H1 (cell line): ENCODE measurements at regions not wholly inside any gene's neighbourhood (a gene's known extent, or its start where the extent isn't known, plus 50 kb on each side); places are given as distances from the start of the nearest gene placed in this dataset.

Experiments
- CTCF ChIA-PET: fragments of 300-600 bp; sonication (Branson Sonifier 250); formaldehyde crosslinking; loops from one replicate; lab custom pipeline; 2021; ENCODE audit not compliant: partially characterized antibody; lab: Charles Lee
- POLR2A ChIA-PET: fragments of 300-600 bp; sonication (Branson Sonifier 250); formaldehyde crosslinking; loops from one replicate; lab custom pipeline; 2021; ENCODE audit warnings: inconsistent platforms; ENCODE audit not compliant: partially characterized antibody; lab: Charles Lee
- DNase-seq, 2 experiments: peaks; one replicate each; pipeline versions ENCODE4 v3.0.0 to v3.0.0-alpha.2; 2010 to 2022; ENCODE audit warnings: low spot score in 2 of 2, low read depth in 1 of 2, mixed read lengths in 1 of 2
- FAIRE-seq: peaks from 2 replicates; lab custom pipeline; 2011; peaks lifted over from hg19 to GRCh38; lab: Jason Lieb, UNC
- H2AFZ ChIP-seq: 2 replicates; pipeline ENCODE4 v1.8.1; 2012; ENCODE audit warnings: low read length, inconsistent platforms
- H2AK5ac ChIP-seq: 2 replicates; pipeline ENCODE4 v1.6.1; 2013; ENCODE audit warnings: low read depth, low read length
- H2BK120ac ChIP-seq: replicated peaks from 2 replicates; pipeline ENCODE3; 2013; ENCODE audit warnings: low read depth, low read length, inconsistent platforms
- H2BK12ac ChIP-seq: 2 replicates; pipeline ENCODE4 v1.6.1; 2013; ENCODE audit warnings: low read depth, low read length
- H2BK15ac ChIP-seq: 2 replicates; pipeline ENCODE4 v1.6.1; 2013; ENCODE audit warnings: low read length
- H2BK20ac ChIP-seq: 2 replicates; pipeline ENCODE4 v1.6.1; 2013; ENCODE audit warnings: low read length
- H2BK5ac ChIP-seq: 2 replicates; pipeline ENCODE4 v1.6.1; 2013; ENCODE audit warnings: low read depth, low read length
- H3K14ac ChIP-seq: 2 replicates; pipeline ENCODE4 v1.6.1; 2013; ENCODE audit warnings: inconsistent platforms; ENCODE audit not compliant: insufficient read length
- H3K18ac ChIP-seq: 2 replicates; pipeline ENCODE4 v1.6.1; 2013; ENCODE audit warnings: low read length; ENCODE audit errors: extremely low read depth
- H3K23ac ChIP-seq: 2 replicates; pipeline ENCODE4 v1.6.1; 2013; ENCODE audit warnings: inconsistent platforms; ENCODE audit not compliant: insufficient read length
- H3K23me2 ChIP-seq: 2 replicates; pipeline ENCODE4 v1.6.1; 2013; ENCODE audit warnings: low read depth, low read length
- H3K27ac ChIP-seq: 2 replicates; pipeline ENCODE4 v1.6.1; 2011; ENCODE audit warnings: low read depth, low read length, inconsistent platforms
- H3K27me3 ChIP-seq, 4 experiments: replicated peaks in 1 of 4; 1 replicate in 1 of 4; 2 replicates in 3 of 4; pipeline versions ENCODE4 v1.6.1 to v1.8.1; 2011 to 2013; ENCODE audit warnings: low read length in 3 of 4, mild to moderate bottlenecking in 3 of 4, inconsistent platforms in 2 of 4, mixed read lengths in 2 of 4, moderate library complexity in 1 of 4; ENCODE audit not compliant: control insufficient read depth in 3 of 4, insufficient read depth in 3 of 4; ENCODE audit errors: extremely low read depth in 1 of 4
- H3K36me3 ChIP-seq, 4 experiments: 2 replicates each; pipeline versions ENCODE4 v1.6.1 to v1.8.1; 2011 to 2013; ENCODE audit warnings: mild to moderate bottlenecking in 4 of 4, low read length in 3 of 4, moderate library complexity in 2 of 4, control low read depth in 1 of 4, inconsistent platforms in 1 of 4; ENCODE audit not compliant: insufficient read depth in 4 of 4, control insufficient read depth in 2 of 4
- H3K4ac ChIP-seq: replicated peaks from 2 replicates; pipeline ENCODE3; 2013; ENCODE audit warnings: low read length, low read depth, mixed read lengths, inconsistent platforms; ENCODE audit not compliant: insufficient read length
- H3K4me1 ChIP-seq, 4 experiments: replicated peaks in 1 of 4; 1 replicate in 1 of 4; 2 replicates in 3 of 4; pipeline versions ENCODE4 v1.6.1 to v1.8.1; 2011 to 2013; ENCODE audit warnings: low read length in 3 of 4, inconsistent platforms in 2 of 4, mixed read lengths in 1 of 4; ENCODE audit not compliant: insufficient read depth in 4 of 4, control insufficient read depth in 3 of 4
- H3K4me2 ChIP-seq, 2 experiments: 2 replicates each; pipeline versions ENCODE4 v1.6.1 to v1.8.1; 2011 to 2013; ENCODE audit warnings: low read depth in 2 of 2, low read length in 2 of 2, control low read depth in 1 of 2, inconsistent platforms in 1 of 2, mild to moderate bottlenecking in 1 of 2; ENCODE audit not compliant: insufficient read depth in 1 of 2
- H3K4me3 ChIP-seq, 4 experiments: fragments of 200-600, 300-600 bp in 1 of 4; sonication (generic), shearing (Covaris generic), sonication (Bioruptor Twin) in 1 of 4; 2 replicates each; pipeline versions ENCODE4 v1.5.1 to v1.8.1; 2011 to 2016; ENCODE audit warnings: low read length in 4 of 4, low read depth in 3 of 4, control low read depth in 2 of 4, inconsistent platforms in 2 of 4, mild to moderate bottlenecking in 2 of 4, mixed read lengths in 1 of 4, moderate library complexity in 1 of 4; ENCODE audit not compliant: insufficient read depth in 2 of 4; ENCODE audit errors: extremely low read depth in 1 of 4
- H3K56ac ChIP-seq: replicated peaks from 2 replicates; pipeline ENCODE3; 2013; ENCODE audit warnings: low read depth, mild to moderate bottlenecking, mixed read lengths, low read length, inconsistent platforms; ENCODE audit not compliant: insufficient read length
- H3K79me1 ChIP-seq: 2 replicates; pipeline ENCODE4 v1.6.1; 2013; ENCODE audit warnings: low read depth, low read length, control low read depth
- H3K79me2 ChIP-seq, 2 experiments: 2 replicates each; pipeline versions ENCODE4 v1.6.1 to v1.8.1; 2012 to 2013; ENCODE audit warnings: low read length in 2 of 2, mild to moderate bottlenecking in 2 of 2, inconsistent platforms in 1 of 2; ENCODE audit not compliant: insufficient read depth in 2 of 2, control insufficient read depth in 1 of 2
- H3K9ac ChIP-seq, 4 experiments: replicated peaks in 1 of 4; 1 replicate in 1 of 4; 2 replicates in 3 of 4; pipeline versions ENCODE4 v1.6.1 to v1.8.1; 2011 to 2013; ENCODE audit warnings: low read depth in 3 of 4, low read length in 3 of 4, control low read depth in 2 of 4, mild to moderate bottlenecking in 2 of 4, moderate library complexity in 2 of 4, inconsistent platforms in 1 of 4; ENCODE audit errors: extremely low read depth in 1 of 4
- H3K9me3 ChIP-seq, 2 experiments: 2 replicates each; pipeline versions ENCODE4 v1.6.1 to v1.8.1; 2012 to 2013; ENCODE audit warnings: mild to moderate bottlenecking in 2 of 2, moderate library complexity in 2 of 2, control low read depth in 1 of 2, inconsistent platforms in 1 of 2, low read depth in 1 of 2, low read length in 1 of 2, mixed read lengths in 1 of 2; ENCODE audit not compliant: insufficient read depth in 2 of 2
- H4K20me1 ChIP-seq, 2 experiments: replicated peaks in 1 of 2; 2 replicates each; pipeline versions ENCODE3 to v1.8.1; 2011 to 2013; ENCODE audit warnings: inconsistent platforms in 2 of 2, low read length in 2 of 2, mild to moderate bottlenecking in 1 of 2; ENCODE audit not compliant: insufficient read depth in 2 of 2, control insufficient read depth in 1 of 2
- H4K5ac ChIP-seq: 2 replicates; pipeline ENCODE4 v1.6.1; 2013; ENCODE audit warnings: low read length, low read depth, mixed read lengths, inconsistent platforms; ENCODE audit not compliant: insufficient read length
- H4K8ac ChIP-seq: 2 replicates; pipeline ENCODE4 v1.8.0; 2013; ENCODE audit warnings: mild to moderate bottlenecking, moderate library complexity, low read length, inconsistent platforms; ENCODE audit not compliant: insufficient read depth; ENCODE audit errors: extremely low read depth
- H4K91ac ChIP-seq: replicated peaks from 2 replicates; pipeline ENCODE3; 2013; ENCODE audit warnings: low read length, mixed read lengths, inconsistent platforms; ENCODE audit not compliant: insufficient read length
- POU5F1 ChIP-seq: IDR thresholded peaks from 2 replicates; pipeline ENCODE4 v1.6.1; 2011; ENCODE audit warnings: low read depth, mild to moderate bottlenecking, low read length, moderate library complexity
- WGBS, 2 experiments: shearing (Covaris generic) in 1 of 2; methylation state at CpG; one replicate each; pipeline versions ENCODE4 v1.1.6 to v1.1.7; 2013 to 2015; ENCODE audit warnings: low lambda C conversion rate in 2 of 2, mixed read lengths in 2 of 2, inconsistent platforms in 1 of 2, low coverage in 1 of 2, missing lambda C conversion rate in 1 of 2; ENCODE audit not compliant: insufficient replicate concordance in 2 of 2, insufficient coverage in 1 of 2, insufficient read length in 1 of 2; ENCODE audit errors: extremely low coverage in 1 of 2, missing lambda C conversion rate in 1 of 2; 5-methylcytosine and 5-hydroxymethylcytosine counted together

GRCh38 chr7:21215307-21215706, 212.6 kb upstream of the SP4 start:
- H3K36me3 ChIP-seq = no peaks in the 10 kb centered on the region
- H4K8ac ChIP-seq = no peak overlapping the region
- H2BK15ac ChIP-seq = no peak overlapping the region
- H3K4ac ChIP-seq = no peak overlapping the region
- H3K9ac ChIP-seq = no peak overlapping the region
- no peaks in the 10 kb centered on the region for H3K4me1 ChIP-seq
- FAIRE-seq (no peak), DNase-seq (no peak)
- H3K18ac ChIP-seq = no peak overlapping the region
- ChIA-PET CTCF (interaction anchor here (1.0 to 1.1 kb wide), 2 partner anchors 9 to 42 kb away, joined by 3 to 5 read pairs; no protein-coding TSS in a partner anchor), POLR2A (interaction anchor here (0.7 kb wide), 1 partner anchor 1089 kb away, joined by 3 read pairs; no protein-coding TSS in a partner anchor)
- no peaks in the 10 kb centered on the region for H3K79me1 ChIP-seq
- H3K27me3 ChIP-seq = no peaks in the 10 kb centered on the region
- no peak overlapping the region for H2BK20ac ChIP-seq
- TF ChIP-seq POU5F1 = no peak
- no peaks in the 10 kb centered on the region for H3K79me2 ChIP-seq
- no peak overlapping the region for H2BK12ac ChIP-seq
- no peak overlapping the region for H3K4me2 ChIP-seq
- H3K56ac ChIP-seq = no peak overlapping the region
- no peak overlapping the region for H3K27ac ChIP-seq
- 94% methylated on average over 1 of the region's 1 CpG; no CpG with 5 or more reads in 1 of the 2 experiments for WGBS, 2 experiments
- no peaks in the 10 kb centered on the region for H4K20me1 ChIP-seq
- H3K14ac ChIP-seq = no peak overlapping the region
- no peak overlapping the region for H2BK120ac ChIP-seq
- H3K23me2 ChIP-seq = no peaks in the 10 kb centered on the region; the same call in 1 of the 2 replicates
- no peak overlapping the region for H3K4me3 ChIP-seq
- H2AK5ac ChIP-seq = no peak overlapping the region
- H3K23ac ChIP-seq = no peak overlapping the region
- H2AFZ ChIP-seq = no peak overlapping the region
- no peaks in the 10 kb centered on the region; a peak in 1 of 4 replicates for H3K9me3 ChIP-seq
- no peak overlapping the region for H4K91ac ChIP-seq
- no peak overlapping the region for H2BK5ac ChIP-seq
- H4K5ac ChIP-seq = no peak overlapping the region
